GM10266 (cell line): ENCODE measurements at regions not wholly inside any gene's neighbourhood (a gene's known extent, or its start where the extent isn't known, plus 50 kb on each side); places are given as distances from the start of the nearest gene placed in this dataset.
"Not testable (repeated sequence)": the region's sequence is repeated elsewhere in the genome, so short reads cannot be mapped to it uniquely, and the experiment has no call there.

Experiments used
- DNase-seq: peaks from one replicate; pipeline ENCODE4 v3.0.0; 2012; ENCODE audit errors: extremely low spot score
- CTCF ChIP-seq: IDR thresholded peaks from 2 replicates; pipeline ENCODE4 v1.5.1; 2012; ENCODE audit warnings: mild to moderate bottlenecking, low read depth; ENCODE audit not compliant: control insufficient read depth, insufficient read depth; ENCODE audit errors: missing control alignments

- no peak for DNase-seq
- TF ChIP-seq CTCF = no peak
Measured at GRCh38 chr12:67103521-67103920, 165.6 kb upstream of the CAND1 start.

- no peak for DNase-seq
- no peak for TF ChIP-seq CTCF
Measured at GRCh38 chr12:67107235-67107634, 161.9 kb upstream of the CAND1 start.

GRCh38 chr12:67107751-67108269 lies 161.3 kb upstream of the CAND1 start:
- TF ChIP-seq CTCF = no peak
- no peak for DNase-seq

- DNase-seq = not testable (repeated sequence)
Measured at GRCh38 chr12:67110345-67110744, 158.8 kb upstream of the CAND1 start.

GRCh38 chr12:67111182-67111581 lies 158.0 kb upstream of the CAND1 start:
- TF ChIP-seq CTCF = no peak

GRCh38 chr12:67112586-67112985 lies 156.6 kb upstream of the CAND1 start:
- no peak for DNase-seq
- no peak for TF ChIP-seq CTCF

More at GRCh38 chr12:67111182-67111581, 158.0 kb upstream of the CAND1 start:
- DNase-seq = no peak

- no peak for TF ChIP-seq CTCF
- DNase-seq = no peak
Measured at GRCh38 chr12:67116134-67116533, 153.0 kb upstream of the CAND1 start.

- no peak for DNase-seq
Measured at GRCh38 chr12:67122584-67122983, 146.6 kb upstream of the CAND1 start.

More at GRCh38 chr12:67122584-67122983, 146.6 kb upstream of the CAND1 start:
- no peak for TF ChIP-seq CTCF
